LNCAP (cell line): ENCODE measurements at regions not wholly inside any gene's neighbourhood (a gene's known extent, or its start where the extent isn't known, plus 50 kb on each side); places are given as distances from the start of the nearest gene placed in this dataset.

Experiments
- CTCF ChIP-seq: fragments of 450-650 bp; IDR thresholded peaks from 2 replicates; pipeline ENCODE4 v1.5.1; 2017; ENCODE audit warnings: mild to moderate bottlenecking

- no peak for TF ChIP-seq CTCF
Measured at GRCh38 chr11:33636104-33636503, 64.5 kb downstream of the C11orf91 start.

DNA sequence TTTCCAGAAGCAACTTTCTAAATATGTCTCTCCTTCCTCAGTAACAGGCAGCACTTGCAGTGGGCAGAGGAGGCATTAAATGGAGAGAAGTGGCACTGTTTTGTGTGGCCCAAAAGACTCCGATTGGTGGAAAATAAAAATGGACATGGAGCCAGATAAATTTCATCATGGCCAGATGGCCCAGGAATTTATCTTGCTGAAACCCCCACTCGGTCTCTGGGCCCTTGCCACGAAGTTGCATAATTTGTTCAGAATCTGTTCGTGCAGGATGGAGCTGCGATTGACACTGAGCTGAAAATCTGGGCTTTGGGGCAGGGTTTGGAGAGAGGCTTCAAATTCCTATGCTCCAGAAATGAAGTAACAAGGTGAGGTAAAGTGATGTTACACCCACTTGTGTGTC is 65.5 kb downstream of the C11orf91 start:
- no peak for TF ChIP-seq CTCF

DNA sequence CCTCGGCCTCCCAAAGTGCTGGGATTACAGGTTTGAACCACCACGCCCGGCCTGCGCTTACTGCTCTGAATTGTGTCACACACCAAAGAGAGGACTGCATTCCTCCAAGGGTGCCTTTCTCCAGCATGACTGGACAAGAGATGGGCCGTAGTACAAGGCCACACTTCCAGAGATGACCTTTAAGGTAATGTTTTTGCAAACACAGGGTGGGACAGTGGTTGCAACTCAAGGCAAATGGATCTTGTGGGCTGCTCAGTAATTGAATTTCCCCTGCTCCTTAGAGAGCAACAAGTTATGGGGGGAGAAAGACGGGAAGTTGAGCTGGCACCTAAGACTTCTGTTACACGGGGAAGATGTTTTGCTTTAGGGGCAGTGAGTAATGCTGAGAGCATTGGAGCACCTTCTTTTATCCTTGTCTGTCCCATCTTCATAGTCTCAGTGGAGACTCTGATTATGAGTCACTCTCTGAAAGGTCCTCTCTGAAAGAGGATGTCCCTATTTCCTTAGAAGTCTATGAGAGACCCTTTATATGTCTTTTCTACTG is 66.3 kb downstream of the C11orf91 start:
- no peak for TF ChIP-seq CTCF

DNA sequence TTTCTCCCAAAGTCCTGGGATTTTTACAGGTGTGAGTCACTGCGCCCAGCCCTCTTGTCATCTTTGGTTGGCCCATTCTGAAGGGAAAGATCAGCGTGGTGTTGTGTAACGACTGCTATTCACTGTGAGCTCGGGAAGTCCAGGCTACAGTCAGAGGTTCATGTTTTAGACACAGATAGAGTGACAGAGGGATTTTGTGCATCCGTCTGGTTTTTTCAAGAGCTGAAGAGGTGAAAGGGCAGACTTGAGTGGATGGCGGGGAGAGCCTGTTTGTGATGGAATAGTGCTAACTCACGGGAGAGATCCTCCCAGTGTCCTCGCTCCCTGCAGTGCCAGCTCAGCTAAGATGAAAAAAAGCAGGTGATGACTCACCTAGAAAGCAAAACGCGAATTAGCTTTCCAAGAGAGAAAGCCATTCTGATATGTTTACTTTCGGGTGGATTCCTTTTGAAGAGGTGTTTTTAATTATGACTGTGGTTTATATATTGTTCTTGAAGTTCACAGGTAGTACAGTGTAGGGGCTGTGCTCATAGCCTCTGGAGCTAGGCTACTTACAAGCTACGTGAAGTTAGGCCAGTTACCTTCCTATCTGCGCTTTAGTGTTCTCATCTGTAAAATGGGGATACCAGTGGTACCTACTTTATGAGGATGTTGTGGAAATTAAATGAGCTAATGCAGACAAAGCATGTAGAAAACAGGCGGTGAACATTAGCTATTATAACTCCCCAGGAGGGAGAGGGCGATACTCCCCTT is 67.2 kb downstream of the C11orf91 start:
- no peak for TF ChIP-seq CTCF

DNA sequence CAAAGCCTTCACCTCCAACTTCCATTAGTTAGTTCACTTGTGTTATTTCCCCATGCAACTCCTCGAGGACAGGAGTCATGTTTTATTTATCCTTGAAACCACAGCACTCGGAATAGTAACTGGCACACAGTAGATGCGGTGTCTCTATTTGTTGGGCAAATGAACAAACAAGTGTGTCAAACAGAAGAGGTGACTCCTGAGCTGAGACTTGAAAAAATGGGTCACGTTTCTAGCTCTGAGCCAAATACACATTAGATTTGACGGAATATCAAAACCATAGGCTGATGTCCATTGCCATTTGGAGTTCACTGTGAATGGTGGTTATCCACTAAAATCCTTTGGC is 68.9 kb downstream of the C11orf91 start:
- TF ChIP-seq CTCF, result no peak

- no peak for TF ChIP-seq CTCF
Measured at GRCh38 chr11:33630936-33631748, 69.5 kb downstream of the C11orf91 start.

- TF ChIP-seq CTCF, result no peak
Measured at GRCh38 chr11:33624083-33624482, 76.5 kb downstream of the C11orf91 start.
